B cell (primary cell): ENCODE measurements at regions not wholly inside any gene's neighbourhood (a gene's known extent, or its start where the extent isn't known, plus 50 kb on each side); places are given as distances from the start of the nearest gene placed in this dataset.

ENCODE experiments used
- ATAC-seq: fragments of 200-7000 bp; cut with Tn5 transposase; one replicate; pipeline ENCODE4 v1.10.0; 2021; ENCODE audit warnings: low read depth, mild to moderate bottlenecking, moderate number of reproducible peaks, moderate library complexity
- CTCF ChIA-PET: fragments of 350-600 bp; sonication (Branson Sonifier 250); formaldehyde crosslinking; loops from one replicate; lab custom pipeline; 2021; ENCODE audit warnings: antibody characterized with exemption, inconsistent platforms; lab: Charles Lee
- POLR2A ChIA-PET: fragments of 350-600 bp; sonication (Branson Sonifier 250); formaldehyde crosslinking; loops from one replicate; lab custom pipeline; 2021; ENCODE audit warnings: antibody characterized with exemption; lab: Charles Lee
- DNase-seq: peaks from one replicate; pipeline ENCODE4 v3.0.0; 2013
- H2AFZ ChIP-seq: 2 replicates; pipeline ENCODE4 v1.6.1; 2012; ENCODE audit warnings: mild to moderate bottlenecking, low read depth, low read length; ENCODE audit not compliant: insufficient read depth, poor library complexity, severe bottlenecking
- H3K27ac ChIP-seq, 2 donors: 1 replicate in 1 of 2; 2 replicates in 1 of 2; pipeline ENCODE4 v1.5.1; 2012 to 2013; ENCODE audit warnings: low read length in 2 of 2, mild to moderate bottlenecking in 2 of 2, moderate library complexity in 1 of 2
- H3K27me3 ChIP-seq, 4 experiments: fragments of 200-600 bp in 1 of 4; sonication (generic) in 1 of 4; replicated peaks in 1 of 4; 1 replicate in 2 of 4; 2 replicates in 2 of 4; pipeline versions ENCODE4 v1.6.1 to v1.7.0; 2013 to 2016; ENCODE audit warnings: low read length in 3 of 4, mild to moderate bottlenecking in 2 of 4, mixed read lengths in 1 of 4, moderate library complexity in 1 of 4; ENCODE audit not compliant: insufficient read depth in 4 of 4, control insufficient read depth in 3 of 4; ENCODE audit errors: control extremely low read depth in 1 of 4
- H3K36me3 ChIP-seq, 2 experiments: replicated peaks in 1 of 2; 1 replicate in 1 of 2; 2 replicates in 1 of 2; pipeline versions ENCODE4 v1.6.1 to v1.7.1; 2013; ENCODE audit warnings: low read length in 1 of 2; ENCODE audit not compliant: insufficient read depth in 2 of 2, control insufficient read depth in 1 of 2; ENCODE audit errors: control extremely low read depth in 1 of 2, extremely low read depth in 1 of 2
- H3K4me1 ChIP-seq, 2 donors: fragments of 200-600 bp in 1 of 2; sonication (generic) in 1 of 2; 1 replicate in 1 of 2; 2 replicates in 1 of 2; pipeline versions ENCODE4 v1.5.1 to v1.6.1; 2013 to 2017; ENCODE audit warnings: low read length in 2 of 2; ENCODE audit not compliant: control insufficient read depth in 2 of 2, insufficient read depth in 2 of 2
- H3K4me2 ChIP-seq: replicated peaks from 2 replicates; pipeline ENCODE3; 2012; ENCODE audit warnings: mild to moderate bottlenecking, low read depth, low read length; ENCODE audit not compliant: poor library complexity, severe bottlenecking
- H3K4me3 ChIP-seq, 5 experiments: fragments of 200-600 bp in 1 of 5; sonication (generic) in 1 of 5; 1 replicate in 3 of 5; 2 replicates in 2 of 5; pipeline versions ENCODE4 v1.5.1 to v1.7.0; 2011 to 2016; ENCODE audit warnings: low read length in 4 of 5, mild to moderate bottlenecking in 4 of 5, low read depth in 2 of 5, control low read depth in 1 of 5, moderate library complexity in 1 of 5; ENCODE audit not compliant: insufficient read depth in 1 of 5; ENCODE audit errors: control extremely low read depth in 1 of 5, extremely low read depth in 1 of 5
- H3K79me2 ChIP-seq: fragments of 200-600 bp; sonication (generic); one replicate; pipeline ENCODE4 v1.6.0; 2016; ENCODE audit warnings: low read length; ENCODE audit not compliant: control insufficient read depth, insufficient read depth
- H3K9ac ChIP-seq: fragments of 200-600 bp; sonication (generic); 2 replicates; pipeline ENCODE4 v1.6.1; 2017; ENCODE audit warnings: mild to moderate bottlenecking, low read length, moderate library complexity
- H3K9me3 ChIP-seq, 3 donors: one replicate each; pipeline versions ENCODE4 v1.6.1 to v1.7.1; 2013; ENCODE audit warnings: low read length in 2 of 3; ENCODE audit not compliant: control insufficient read depth in 2 of 3, insufficient read depth in 1 of 3; ENCODE audit errors: control extremely low read depth in 1 of 3
- H4K20me1 ChIP-seq: 2 replicates; pipeline ENCODE4 v1.6.0; 2012; ENCODE audit warnings: mild to moderate bottlenecking, low read length; ENCODE audit not compliant: insufficient read depth, control insufficient read depth, poor library complexity, severe bottlenecking
- H3K27ac Mint-ChIP-seq: one replicate; pipeline ENCODE4 v1.8.0; 2021; ENCODE audit warnings: mixed read lengths
- H3K27me3 Mint-ChIP-seq: one replicate; pipeline ENCODE4 v1.8.0; 2021; ENCODE audit warnings: mixed read lengths
- H3K4me1 Mint-ChIP-seq: one replicate; pipeline ENCODE4 v1.8.0; 2021; ENCODE audit warnings: mixed read lengths
- H3K4me3 Mint-ChIP-seq: one replicate; pipeline ENCODE4 v1.8.0; 2021; ENCODE audit warnings: mixed read lengths
- H3K9me3 Mint-ChIP-seq: one replicate; pipeline ENCODE4 v1.8.0; 2022; ENCODE audit warnings: mixed read lengths; ENCODE audit not compliant: insufficient read depth
- CTCF ChIP-seq: fragments of 200-600 bp; IDR thresholded peaks from one replicate; pipeline ENCODE4 v1.8.0; 2022; ENCODE audit warnings: antibody characterized with exemption, mild to moderate bottlenecking
- EZH2 ChIP-seq: IDR thresholded peaks from 2 replicates; pipeline ENCODE4 v1.6.1; 2012; ENCODE audit warnings: borderline replicate concordance, low read depth, mild to moderate bottlenecking, moderate library complexity, low read length; ENCODE audit not compliant: insufficient read depth, poor library complexity, severe bottlenecking
- WGBS: methylation state at CpG from one replicate; pipeline ENCODE4 v1.1.5; 2013; ENCODE audit warnings: missing lambda C conversion rate; ENCODE audit not compliant: insufficient coverage; 5-methylcytosine and 5-hydroxymethylcytosine counted together
- intact Hi-C: fragments of 100-400 bp; cut with micrococcal nuclease; formaldehyde crosslinking; loops from one replicate; pipeline ENCODE4 v1.10.0; 2022

DNA sequence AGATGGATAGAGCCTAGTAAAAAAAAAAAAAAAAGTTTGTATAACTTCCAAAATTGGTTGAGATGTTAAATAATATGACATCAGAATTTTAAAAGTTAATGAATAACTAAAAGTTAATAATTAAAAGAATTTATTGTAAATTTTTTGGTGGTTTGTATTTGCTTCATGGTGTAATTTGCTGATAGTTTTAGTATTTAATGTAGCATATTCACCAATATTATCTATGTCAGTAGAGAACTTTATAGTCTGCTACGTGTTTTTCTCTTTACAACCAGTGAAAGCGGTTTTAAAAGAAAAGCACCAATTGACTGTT, 51.8 kb upstream of the STEAP4 start:
- no peaks in the 10 kb centered on the region for H3K27me3 ChIP-seq
- H4K20me1 ChIP-seq, result no peaks in the 10 kb centered on the region
- CTCF ChIA-PET, result interaction anchor here (1.8 kb wide), 1 partner anchor 13 kb away, joined by 4 read pairs; no protein-coding TSS in a partner anchor
- no peak overlapping the region for H3K4me2 ChIP-seq
- ATAC-seq, result no peak
- Mint-ChIP-seq H3K27me3 (no peaks in the 10 kb centered on the region), H3K4me1 (no peaks in the 10 kb centered on the region), H3K4me3 (no peak overlapping the region), H3K9me3 (no peaks in the 10 kb centered on the region), H3K27ac (no peak overlapping the region)
- no peaks in the 10 kb centered on the region for H3K4me1 ChIP-seq
- POLR2A ChIA-PET, result no interaction called here
- no peak overlapping the region for H3K9ac ChIP-seq
- H3K4me3 ChIP-seq, result no peak overlapping the region
- no peaks in the 10 kb centered on the region for H3K79me2 ChIP-seq
- intact Hi-C loops, result no loop called here
- H3K9me3 ChIP-seq, result no peaks in the 10 kb centered on the region
- no peak overlapping the region for H3K27ac ChIP-seq
- no peak overlapping the region for H2AFZ ChIP-seq
- no peak for DNase-seq
- whole genome bisulfite sequencing, result no CpG with 5 or more reads among the region's 2 CpGs
- no peak for TF ChIP-seq CTCF
- no peak for TF ChIP-seq EZH2
- no peaks in the 10 kb centered on the region for H3K36me3 ChIP-seq

DNA sequence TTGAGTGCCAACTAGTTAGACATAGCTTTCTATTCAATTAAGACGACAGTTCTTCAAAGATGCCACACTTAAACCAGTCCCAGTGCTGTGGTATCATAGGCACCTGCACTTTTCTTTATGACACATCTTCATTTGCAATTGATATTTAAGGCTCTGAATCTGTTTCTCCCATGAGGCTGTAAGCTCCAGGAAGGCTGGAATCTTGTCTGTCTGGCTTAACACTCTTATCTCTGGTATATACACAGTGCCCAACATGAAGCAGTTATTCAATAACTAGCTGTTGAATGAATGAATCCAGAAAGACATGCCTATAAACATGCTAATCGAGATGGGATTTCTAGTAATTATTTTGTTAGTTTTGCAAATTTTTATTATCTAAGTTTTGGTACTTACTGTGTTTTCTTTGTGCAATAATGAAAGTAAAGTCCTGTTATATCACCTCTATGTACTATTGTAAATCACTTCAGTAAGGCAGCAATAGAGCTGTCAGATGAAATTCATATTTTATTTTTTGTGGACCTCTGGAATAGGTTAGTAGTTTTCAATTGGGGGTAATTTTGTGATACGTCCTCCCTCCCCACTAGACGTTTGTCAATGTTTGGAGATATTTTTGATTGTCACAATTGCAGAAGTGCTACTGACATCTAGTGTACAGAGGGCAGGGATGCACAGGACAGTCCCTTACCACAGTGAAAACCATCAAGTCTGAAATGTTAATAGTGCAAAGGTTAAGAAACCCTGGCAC, 51.3 kb upstream of the STEAP4 start:
- intact Hi-C loops, result no loop called here
- no peaks in the 10 kb centered on the region for H3K9me3 ChIP-seq
- Mint-ChIP-seq H3K4me1 (no peaks in the 10 kb centered on the region), H3K27me3 (no peaks in the 10 kb centered on the region), H3K9me3 (no peaks in the 10 kb centered on the region), H3K27ac (no peak overlapping the region), H3K4me3 (no peak overlapping the region)
- no peak for TF ChIP-seq CTCF
- TF ChIP-seq EZH2, result no peak
- H3K4me1 ChIP-seq, result no peaks in the 10 kb centered on the region
- no peak overlapping the region for H3K4me3 ChIP-seq
- H4K20me1 ChIP-seq, result no peaks in the 10 kb centered on the region
- H3K36me3 ChIP-seq, result no peaks in the 10 kb centered on the region
- CTCF ChIA-PET, result interaction anchor here (0.7 to 1.8 kb wide), 3 partner anchors 12 to 116 kb away, joined by 3 to 4 read pairs (median 3); no protein-coding TSS in a partner anchor
- no peaks in the 10 kb centered on the region for H3K27me3 ChIP-seq
- POLR2A ChIA-PET, result no interaction called here
- no peak overlapping the region for H3K27ac ChIP-seq
- H3K9ac ChIP-seq, result no peak overlapping the region
- H3K4me2 ChIP-seq, result no peak overlapping the region
- no peaks in the 10 kb centered on the region for H3K79me2 ChIP-seq
- H2AFZ ChIP-seq, result no peak overlapping the region
- WGBS, result 100% methylated on average over 1 of the region's 4 CpGs
- DNase-seq (no peak), ATAC-seq (no peak)
